Neural cell (in vitro differentiated cells): ENCODE measurements at regions not wholly inside any gene's neighbourhood (a gene's known extent, or its start where the extent isn't known, plus 50 kb on each side); places are given as distances from the start of the nearest gene placed in this dataset.

Source experiments
- CTCF ChIP-seq: fragments of 450-650 bp; IDR thresholded peaks from 2 replicates; pipeline ENCODE4 v1.5.1; 2014; ENCODE audit warnings: antibody characterized with exemption, mild to moderate bottlenecking, moderate library complexity; ENCODE audit not compliant: poor library complexity, severe bottlenecking
- EP300 ChIP-seq: fragments of 450-650 bp; conservative IDR thresholded peaks from 2 replicates; pipeline ENCODE4 v1.6.1; 2014; ENCODE audit warnings: antibody characterized with exemption, mild to moderate bottlenecking, moderate library complexity; ENCODE audit not compliant: poor library complexity, severe bottlenecking
- EZH2 ChIP-seq: fragments of 200-600, 300-800 bp; shearing (Covaris generic), sonication (generic); IDR thresholded peaks from 2 replicates; pipeline ENCODE4 v1.6.1; 2014; ENCODE audit warnings: antibody characterized with exemption, low read length, borderline replicate concordance, mild to moderate bottlenecking; ENCODE audit not compliant: insufficient read depth, poor library complexity, severe bottlenecking
- REST ChIP-seq: IDR thresholded peaks from 2 replicates; pipeline ENCODE4 v1.6.1; 2012; ENCODE audit warnings: borderline replicate concordance

- no peak for TF ChIP-seq CTCF
- no peak for TF ChIP-seq EP300
- TF ChIP-seq EZH2 = no peak
- TF ChIP-seq REST = no peak
Measured at GRCh38 chr16:26457882-26458281, 608.8 kb upstream of the C16orf82 start.
